Lower leg skin (tissue), 3 donors: ENCODE measurements at regions not wholly inside any gene's neighbourhood (a gene's known extent, or its start where the extent isn't known, plus 50 kb on each side); places are given as distances from the start of the nearest gene placed in this dataset.

Experiments
- CTCF ChIP-seq, 3 donors: fragments of 450-650 bp; IDR thresholded peaks; one replicate each; pipeline ENCODE4 v1.5.1; 2016; ENCODE audit warnings: antibody characterized with exemption in 3 of 3, mild to moderate bottlenecking in 3 of 3, moderate library complexity in 2 of 3
- POLR2A ChIP-seq, 2 donors: fragments of 450-650 bp; IDR thresholded peaks; one replicate each; pipeline ENCODE4 v1.6.1; 2016 to 2017; ENCODE audit warnings: antibody characterized with exemption in 2 of 2, mild to moderate bottlenecking in 1 of 2, moderate library complexity in 1 of 2

GRCh38 chr2:144605231-144605840 lies 85.4 kb upstream of the ZEB2 start:
- no peak for TF ChIP-seq CTCF (IDR thresholded peaks at IDR 0.05)
- TF ChIP-seq POLR2A (IDR thresholded peaks at IDR 0.05) = no peak
